Stimulated activated CD4-positive, alpha-beta T cell treated with anti-CD3 and anti-CD28 coated beads, Interleukin-4, amount 100 ng/mL, for 1 hour (primary cell): ENCODE measurements at regions not wholly inside any gene's neighbourhood (a gene's known extent, or its start where the extent isn't known, plus 50 kb on each side); places are given as distances from the start of the nearest gene placed in this dataset.
"Not testable (repeated sequence)": the region's sequence is repeated elsewhere in the genome, so short reads cannot be mapped to it uniquely, and the experiment has no call there.

Source experiments
- DNase-seq: peaks from one replicate; pipeline ENCODE4 v3.0.0-alpha.2; 2020

GRCh38 chr2:212858496-212858895 lies 292.9 kb downstream of the IKZF2 start:
- DNase-seq: no peak

GRCh38 chr2:212854771-212855170 lies 296.6 kb downstream of the IKZF2 start:
- no peak for DNase-seq

GRCh38 chr2:212854116-212854515 lies 297.3 kb downstream of the IKZF2 start:
- DNase-seq: no peak

- no peak for DNase-seq
Observed at GRCh38 chr2:212845941-212846340, 305.5 kb downstream of the IKZF2 start.

GRCh38 chr2:212843409-212844199 lies 305.0 kb upstream of the ERBB4 start:
- DNase-seq: no peak

- DNase-seq: no peak
Observed at GRCh38 chr2:212842544-212843185, 304.1 kb upstream of the ERBB4 start.

- no peak for DNase-seq
Observed at GRCh38 chr2:212841460-212841859, 302.9 kb upstream of the ERBB4 start.

GRCh38 chr2:212832211-212833195 lies 293.9 kb upstream of the ERBB4 start:
- no peak for DNase-seq

- no peak for DNase-seq
Observed at GRCh38 chr2:212831671-212832199, 293.1 kb upstream of the ERBB4 start.

GRCh38 chr2:212816267-212816666 lies 277.7 kb upstream of the ERBB4 start:
- no peak for DNase-seq

GRCh38 chr2:212815453-212815852 lies 276.9 kb upstream of the ERBB4 start:
- DNase-seq: no peak

GRCh38 chr2:212814941-212815340 lies 276.3 kb upstream of the ERBB4 start:
- no peak for DNase-seq

GRCh38 chr2:212811921-212812320 lies 273.3 kb upstream of the ERBB4 start:
- no peak for DNase-seq

- no peak for DNase-seq
Observed at GRCh38 chr2:212811036-212811805, 272.6 kb upstream of the ERBB4 start.

GRCh38 chr2:212797484-212798205 lies 259.0 kb upstream of the ERBB4 start:
- no peak for DNase-seq

GRCh38 chr2:212794471-212794870 lies 255.9 kb upstream of the ERBB4 start:
- DNase-seq: no peak

- DNase-seq: no peak
Observed at GRCh38 chr2:212791569-212791968, 253.0 kb upstream of the ERBB4 start.

GRCh38 chr2:212786088-212786487 lies 247.5 kb upstream of the ERBB4 start:
- DNase-seq: not testable (repeated sequence)

GRCh38 chr2:212777020-212777491 lies 238.5 kb upstream of the ERBB4 start:
- DNase-seq: no peak

GRCh38 chr2:212773808-212774339 lies 235.3 kb upstream of the ERBB4 start:
- no peak for DNase-seq

- DNase-seq: no peak
Observed at GRCh38 chr2:212770240-212770639, 231.6 kb upstream of the ERBB4 start.
